Activated effector memory CD4-positive, alpha-beta T cell treated with Interleukin-2 at 50 U/mL for 16 hours (primary cell): ENCODE measurements at regions not wholly inside any gene's neighbourhood (a gene's known extent, or its start where the extent isn't known, plus 50 kb on each side); places are given as distances from the start of the nearest gene placed in this dataset.
"Not testable (repeated sequence)": the region's sequence is repeated elsewhere in the genome, so short reads cannot be mapped to it uniquely, and the experiment has no call there.

Experiments
- DNase-seq: peaks from one replicate; pipeline ENCODE4 v3.0.0-alpha.2; 2020

GRCh38 chr2:14994721-14995120 lies 362.2 kb downstream of the LRATD1 start:
- DNase-seq: no peak

- DNase-seq: no peak
These were observed 364.0 kb downstream of the LRATD1 start for GRCh38 chr2:14996351-14997014.

- no peak for DNase-seq
These were observed 366.0 kb downstream of the LRATD1 start for GRCh38 chr2:14998546-14998945.

- no peak for DNase-seq
These were observed 366.7 kb downstream of the LRATD1 start for GRCh38 chr2:14999114-14999661.

GRCh38 chr2:15002519-15002918 lies 370.0 kb downstream of the LRATD1 start:
- DNase-seq: not testable (repeated sequence)

- no peak for DNase-seq
These were observed 374.1 kb downstream of the LRATD1 start for GRCh38 chr2:15006667-15007066.

- DNase-seq: no peak
These were observed 377.2 kb downstream of the LRATD1 start for GRCh38 chr2:15009681-15010080.

GRCh38 chr2:15010346-15010745 lies 377.8 kb downstream of the LRATD1 start:
- no peak for DNase-seq

GRCh38 chr2:15018814-15019213 lies 386.3 kb downstream of the LRATD1 start:
- no peak for DNase-seq

- DNase-seq: no peak
These were observed 390.7 kb downstream of the LRATD1 start for GRCh38 chr2:15023221-15023620.

- no peak for DNase-seq
These were observed 395.9 kb downstream of the LRATD1 start for GRCh38 chr2:15028406-15028805.

GRCh38 chr2:15031745-15032240 lies 399.3 kb downstream of the LRATD1 start:
- no peak for DNase-seq

GRCh38 chr2:15034246-15034645 lies 401.7 kb downstream of the LRATD1 start:
- no peak for DNase-seq

GRCh38 chr2:15034860-15035259 lies 402.3 kb downstream of the LRATD1 start:
- DNase-seq: no peak

- no peak for DNase-seq
These were observed 406.1 kb downstream of the LRATD1 start for GRCh38 chr2:15038366-15039364.

GRCh38 chr2:15040429-15041084 lies 408.0 kb downstream of the LRATD1 start:
- DNase-seq: no peak

GRCh38 chr2:15041429-15041837 lies 408.9 kb downstream of the LRATD1 start:
- no peak for DNase-seq

- no peak for DNase-seq
These were observed 410.3 kb downstream of the LRATD1 start for GRCh38 chr2:15042801-15043217.

- DNase-seq: no peak
These were observed 411.0 kb downstream of the LRATD1 start for GRCh38 chr2:15043336-15044058.

GRCh38 chr2:15045054-15045453 lies 412.5 kb downstream of the LRATD1 start:
- DNase-seq: no peak

- DNase-seq: no peak
These were observed 414.7 kb downstream of the LRATD1 start for GRCh38 chr2:15047184-15047583.

GRCh38 chr2:15048000-15048399 lies 415.5 kb downstream of the LRATD1 start:
- DNase-seq: no peak
